CD4-positive, alpha-beta T cell (primary cell): ENCODE measurements at regions not wholly inside any gene's neighbourhood (a gene's known extent, or its start where the extent isn't known, plus 50 kb on each side); places are given as distances from the start of the nearest gene placed in this dataset.

Experiments used
- ATAC-seq: fragments of 200-7000 bp; cut with Tn5 transposase; one replicate; pipeline ENCODE4 v1.10.0; 2022; ENCODE audit warnings: mild to moderate bottlenecking; ENCODE audit not compliant: poor library complexity
- CTCF ChIA-PET: fragments of 350-600 bp; sonication (Branson Sonifier 250); formaldehyde crosslinking; loops from one replicate; lab custom pipeline; 2021; ENCODE audit warnings: antibody characterized with exemption, inconsistent platforms; lab: Charles Lee
- POLR2A ChIA-PET: fragments of 350-600 bp; sonication (Branson Sonifier 250); formaldehyde crosslinking; loops from one replicate; lab custom pipeline; 2021; ENCODE audit warnings: antibody characterized with exemption, inconsistent platforms; lab: Charles Lee
- DNase-seq, 14 experiments: peaks; one replicate each; pipeline ENCODE4 v3.0.0-alpha.2; 2013 to 2020; ENCODE audit warnings: mixed read lengths in 2 of 14
- H3K27ac ChIP-seq, 2 donors: one replicate each; pipeline versions ENCODE4 v1.5.1 to v1.7.0; 2013; ENCODE audit warnings: low read length in 2 of 2, low read depth in 1 of 2, mild to moderate bottlenecking in 1 of 2
- H3K27me3 ChIP-seq, 2 experiments: 1 replicate in 1 of 2; 2 replicates in 1 of 2; pipeline versions ENCODE4 v1.6.1 to v1.7.0; 2013; ENCODE audit warnings: low read length in 2 of 2, control low read depth in 1 of 2, mild to moderate bottlenecking in 1 of 2, moderate library complexity in 1 of 2; ENCODE audit not compliant: insufficient read depth in 2 of 2, control insufficient read depth in 1 of 2
- H3K36me3 ChIP-seq: one replicate; pipeline ENCODE4 v1.6.1; 2013; ENCODE audit warnings: low read length, control low read depth; ENCODE audit not compliant: insufficient read depth
- H3K4me1 ChIP-seq: one replicate; pipeline ENCODE4 v1.6.1; 2013; ENCODE audit warnings: low read length, control low read depth; ENCODE audit not compliant: insufficient read depth
- H3K4me3 ChIP-seq: one replicate; pipeline ENCODE4 v1.5.1; 2013; ENCODE audit warnings: mild to moderate bottlenecking, low read length, moderate library complexity
- H3K9me3 ChIP-seq, 2 experiments: 1 replicate in 1 of 2; 2 replicates in 1 of 2; pipeline versions ENCODE4 v1.6.1 to v1.7.0; 2013; ENCODE audit warnings: low read length in 2 of 2, mild to moderate bottlenecking in 2 of 2, control low read depth in 1 of 2, moderate library complexity in 1 of 2; ENCODE audit not compliant: control insufficient read depth in 1 of 2, insufficient read depth in 1 of 2
- H3K27ac Mint-ChIP-seq: one replicate; pipeline ENCODE4 v1.8.0; 2020; ENCODE audit warnings: mixed read lengths
- H3K27me3 Mint-ChIP-seq: one replicate; pipeline ENCODE4 v1.8.0; 2021; ENCODE audit warnings: mixed read lengths
- H3K36me3 Mint-ChIP-seq: one replicate; pipeline ENCODE4 v1.8.0; 2021; ENCODE audit warnings: low read depth, mixed read lengths
- H3K4me1 Mint-ChIP-seq: one replicate; pipeline ENCODE4 v1.8.0; 2021; ENCODE audit warnings: low read depth, mixed read lengths
- H3K4me3 Mint-ChIP-seq: one replicate; pipeline ENCODE4 v1.8.0; 2020; ENCODE audit warnings: mild to moderate bottlenecking, mixed read lengths
- H3K9me3 Mint-ChIP-seq: one replicate; pipeline ENCODE4 v1.8.0; 2020; ENCODE audit warnings: mixed read lengths
- intact Hi-C, 2 experiments: fragments of 100-400 bp; cut with DNase I in 1 of 2; cut with micrococcal nuclease in 1 of 2; formaldehyde crosslinking; loops; one replicate each; pipeline versions ENCODE4 v1.15.1 to v1.9.0; 2023 to 2025; cut with DNase I, micrococcal nuclease
- TF ChIP-seq, protein P1 (sequence below): fragments of 200-600 bp; IDR thresholded peaks from one replicate; pipeline ENCODE4 v1.8.0; 2022; ENCODE audit warnings: antibody characterized with exemption, mild to moderate bottlenecking

- TF ChIP-seq, protein P1, sequence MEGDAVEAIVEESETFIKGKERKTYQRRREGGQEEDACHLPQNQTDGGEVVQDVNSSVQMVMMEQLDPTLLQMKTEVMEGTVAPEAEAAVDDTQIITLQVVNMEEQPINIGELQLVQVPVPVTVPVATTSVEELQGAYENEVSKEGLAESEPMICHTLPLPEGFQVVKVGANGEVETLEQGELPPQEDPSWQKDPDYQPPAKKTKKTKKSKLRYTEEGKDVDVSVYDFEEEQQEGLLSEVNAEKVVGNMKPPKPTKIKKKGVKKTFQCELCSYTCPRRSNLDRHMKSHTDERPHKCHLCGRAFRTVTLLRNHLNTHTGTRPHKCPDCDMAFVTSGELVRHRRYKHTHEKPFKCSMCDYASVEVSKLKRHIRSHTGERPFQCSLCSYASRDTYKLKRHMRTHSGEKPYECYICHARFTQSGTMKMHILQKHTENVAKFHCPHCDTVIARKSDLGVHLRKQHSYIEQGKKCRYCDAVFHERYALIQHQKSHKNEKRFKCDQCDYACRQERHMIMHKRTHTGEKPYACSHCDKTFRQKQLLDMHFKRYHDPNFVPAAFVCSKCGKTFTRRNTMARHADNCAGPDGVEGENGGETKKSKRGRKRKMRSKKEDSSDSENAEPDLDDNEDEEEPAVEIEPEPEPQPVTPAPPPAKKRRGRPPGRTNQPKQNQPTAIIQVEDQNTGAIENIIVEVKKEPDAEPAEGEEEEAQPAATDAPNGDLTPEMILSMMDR: no peak
- no peaks in the 10 kb centered on the region for H3K36me3 Mint-ChIP-seq
- peaks cover 3% of the 10 kb centered on the region for H3K9me3 Mint-ChIP-seq
- H3K27me3 Mint-ChIP-seq: no peaks in the 10 kb centered on the region
- H3K4me1 Mint-ChIP-seq: no peaks in the 10 kb centered on the region
- H3K27me3 ChIP-seq: no peaks in the 10 kb centered on the region
- no peak overlapping the region for H3K27ac Mint-ChIP-seq
- H3K27ac ChIP-seq: no peak overlapping the region
- ATAC-seq (no peak), DNase-seq (no peak)
- no peaks in the 10 kb centered on the region for H3K4me1 ChIP-seq
- no peaks in the 10 kb centered on the region for H3K36me3 ChIP-seq
- H3K9me3 ChIP-seq: no peaks in the 10 kb centered on the region
- no peak overlapping the region for H3K4me3 ChIP-seq
- intact Hi-C loops: no loop called here
- H3K4me3 Mint-ChIP-seq: no peak overlapping the region
- ChIA-PET CTCF (no interaction called here), POLR2A (no interaction called here)
These were observed 556.6 kb upstream of the GOT2 start for GRCh38 chr16:59290718-59291117.

- POLR2A ChIA-PET: no interaction called here
- Mint-ChIP-seq H3K9me3 (peaks cover 3% of the 10 kb centered on the region), H3K4me1 (no peaks in the 10 kb centered on the region), H3K36me3 (no peaks in the 10 kb centered on the region), H3K27me3 (no peaks in the 10 kb centered on the region), H3K4me3 (no peak overlapping the region), H3K27ac (no peak overlapping the region)
- intact Hi-C loops: no loop called here
- no peaks in the 10 kb centered on the region for H3K36me3 ChIP-seq
- CTCF ChIA-PET: no interaction called here
- H3K27ac ChIP-seq: no peak overlapping the region
- no peak for ATAC-seq
- no peak overlapping the region for H3K4me3 ChIP-seq
- H3K9me3 ChIP-seq: no peaks in the 10 kb centered on the region
- no peak for DNase-seq
- H3K27me3 ChIP-seq: no peaks in the 10 kb centered on the region
- TF ChIP-seq, protein P1: no peak
- H3K4me1 ChIP-seq: no peaks in the 10 kb centered on the region
These were observed 555.0 kb upstream of the GOT2 start for GRCh38 chr16:59289151-59289550.

GRCh38 chr16:59274141-59274540 lies 540.0 kb upstream of the GOT2 start:
- ATAC-seq: no peak
- no peaks in the 10 kb centered on the region for H3K4me1 Mint-ChIP-seq
- ChIA-PET POLR2A (interaction anchor here (0.6 kb wide), 1 partner anchor 37 kb away, joined by 3 read pairs; no protein-coding TSS in a partner anchor), CTCF (no interaction called here)
- H3K4me3 Mint-ChIP-seq: no peak overlapping the region
- Histone ChIP-seq H3K27me3 (no peaks in the 10 kb centered on the region), H3K4me1 (no peaks in the 10 kb centered on the region), H3K36me3 (no peaks in the 10 kb centered on the region), H3K4me3 (no peak overlapping the region), H3K27ac (no peak overlapping the region), H3K9me3 (no peaks in the 10 kb centered on the region)
- intact Hi-C loops: no loop called here
- no peak overlapping the region for H3K27ac Mint-ChIP-seq
- DNase-seq: no peak
- H3K27me3 Mint-ChIP-seq: no peaks in the 10 kb centered on the region
- no peaks in the 10 kb centered on the region for H3K36me3 Mint-ChIP-seq
- TF ChIP-seq, protein P1: no peak
- H3K9me3 Mint-ChIP-seq: peaks cover 1% of the 10 kb centered on the region
